Colonic mucosa (tissue), 4 donors: ENCODE measurements at regions not wholly inside any gene's neighbourhood (a gene's known extent, or its start where the extent isn't known, plus 50 kb on each side); places are given as distances from the start of the nearest gene placed in this dataset.

Source experiments
- DNase-seq: peaks from one replicate; pipeline ENCODE4 v3.0.0-alpha.2; 2020
- H3K27ac ChIP-seq: fragments of 200-600 bp; one replicate; pipeline ENCODE4 v1.8.0; 2021
- H3K27me3 ChIP-seq: fragments of 200-600 bp; one replicate; pipeline ENCODE4 v1.8.0; 2021
- H3K36me3 ChIP-seq: fragments of 200-600 bp; one replicate; pipeline ENCODE4 v1.8.0; 2021
- H3K4me1 ChIP-seq: fragments of 200-600 bp; one replicate; pipeline ENCODE4 v1.8.0; 2021; ENCODE audit warnings: mild to moderate bottlenecking
- H3K4me3 ChIP-seq: fragments of 200-600 bp; one replicate; pipeline ENCODE4 v1.8.0; 2021
- H3K9ac ChIP-seq, 2 donors: one replicate each; pipeline ENCODE4 v1.7.0; 2013; ENCODE audit warnings: control low read depth in 2 of 2, low read depth in 2 of 2, low read length in 2 of 2
- H3K9me3 ChIP-seq: fragments of 200-600 bp; one replicate; pipeline ENCODE4 v1.8.0; 2021
- intact Hi-C: fragments of 100-400 bp; cut with DNase I; formaldehyde crosslinking; loops from one replicate; pipeline ENCODE4 v1.14.1; 2022
- TF ChIP-seq, protein P1 (sequence below): fragments of 200-600 bp; IDR thresholded peaks from one replicate; pipeline ENCODE4 v1.8.0; 2022; ENCODE audit warnings: antibody characterized with exemption, mild to moderate bottlenecking
- donor health status: healthy.
- donor health status: DM: no; HTN: no; CAD: no.
- donor health status: DM: no; HTN: no; CAD: no.

- TF ChIP-seq, protein P1, sequence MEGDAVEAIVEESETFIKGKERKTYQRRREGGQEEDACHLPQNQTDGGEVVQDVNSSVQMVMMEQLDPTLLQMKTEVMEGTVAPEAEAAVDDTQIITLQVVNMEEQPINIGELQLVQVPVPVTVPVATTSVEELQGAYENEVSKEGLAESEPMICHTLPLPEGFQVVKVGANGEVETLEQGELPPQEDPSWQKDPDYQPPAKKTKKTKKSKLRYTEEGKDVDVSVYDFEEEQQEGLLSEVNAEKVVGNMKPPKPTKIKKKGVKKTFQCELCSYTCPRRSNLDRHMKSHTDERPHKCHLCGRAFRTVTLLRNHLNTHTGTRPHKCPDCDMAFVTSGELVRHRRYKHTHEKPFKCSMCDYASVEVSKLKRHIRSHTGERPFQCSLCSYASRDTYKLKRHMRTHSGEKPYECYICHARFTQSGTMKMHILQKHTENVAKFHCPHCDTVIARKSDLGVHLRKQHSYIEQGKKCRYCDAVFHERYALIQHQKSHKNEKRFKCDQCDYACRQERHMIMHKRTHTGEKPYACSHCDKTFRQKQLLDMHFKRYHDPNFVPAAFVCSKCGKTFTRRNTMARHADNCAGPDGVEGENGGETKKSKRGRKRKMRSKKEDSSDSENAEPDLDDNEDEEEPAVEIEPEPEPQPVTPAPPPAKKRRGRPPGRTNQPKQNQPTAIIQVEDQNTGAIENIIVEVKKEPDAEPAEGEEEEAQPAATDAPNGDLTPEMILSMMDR: no peak
- intact Hi-C loops: no loop called here
- Histone ChIP-seq H3K9ac (no peak overlapping the region), H3K27me3 (no peaks in the 10 kb centered on the region), H3K4me1 (no peaks in the 10 kb centered on the region), H3K36me3 (no peaks in the 10 kb centered on the region), H3K4me3 (no peak overlapping the region), H3K9me3 (no peaks in the 10 kb centered on the region), H3K27ac (no peak overlapping the region)
- no peak for DNase-seq
Measured at GRCh38 chr7:106163257-106163656, 51.1 kb upstream of the SYPL1 start.
